GM23248 (cell line): ENCODE measurements at regions not wholly inside any gene's neighbourhood (a gene's known extent, or its start where the extent isn't known, plus 50 kb on each side); places are given as distances from the start of the nearest gene placed in this dataset.

Experiments used
- EZH2 ChIP-seq: fragments of 200-600 bp; sonication (generic); IDR thresholded peaks from 2 replicates; pipeline ENCODE4 v1.6.1; 2018; ENCODE audit warnings: antibody characterized with exemption, mild to moderate bottlenecking; ENCODE audit not compliant: insufficient read depth, poor library complexity, severe bottlenecking
- EZH2phosphoT487 ChIP-seq: fragments of 200-600 bp; sonication (generic); IDR thresholded peaks from 2 replicates; pipeline ENCODE4 v1.6.1; 2018; ENCODE audit warnings: antibody characterized with exemption, moderate library complexity, mild to moderate bottlenecking, low read depth; ENCODE audit not compliant: insufficient read depth

DNA sequence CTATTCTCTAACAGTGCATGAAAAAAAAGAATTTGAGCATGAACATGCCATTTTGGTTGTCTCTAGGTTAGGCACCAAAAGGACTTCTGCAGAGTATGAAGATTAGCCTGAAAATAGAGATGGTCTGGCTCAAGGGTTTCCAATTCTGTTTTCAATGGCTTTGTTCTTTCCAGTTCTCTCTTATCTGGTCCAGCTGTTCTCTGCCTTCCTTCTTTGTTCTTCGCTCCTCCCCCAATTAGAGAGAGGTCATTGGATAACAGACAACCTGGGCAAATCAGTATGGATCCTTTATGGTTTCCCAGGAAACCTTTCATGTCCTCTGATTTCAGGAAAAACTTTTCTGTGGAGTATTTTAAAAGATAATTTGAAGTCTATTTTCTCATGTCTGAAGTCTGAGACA is 623.4 kb downstream of the PCDH17 start:
- TF ChIP-seq EZH2 = no peak
- no peak for TF ChIP-seq EZH2phosphoT487
